HepG2 (cell line): ENCODE measurements at regions not wholly inside any gene's neighbourhood (a gene's known extent, or its start where the extent isn't known, plus 50 kb on each side); places are given as distances from the start of the nearest gene placed in this dataset.

ENCODE experiments used
- CTCF ChIP-seq: sonication (generic); formaldehyde crosslinking; IDR thresholded peaks from 2 replicates; pipeline ENCODE4 v1.5.0; 2020; ENCODE audit warnings: mild to moderate bottlenecking, missing genetic modification reagents, moderate library complexity
- DR1 ChIP-seq: sonication (generic); formaldehyde crosslinking; IDR thresholded peaks from 2 replicates; pipeline ENCODE4 v1.8.0; 2021; ENCODE audit warnings: mild to moderate bottlenecking, missing genetic modification reagents, inconsistent platforms
- ELF4 ChIP-seq: sonication (generic); formaldehyde crosslinking; IDR thresholded peaks from 2 replicates; pipeline ENCODE4 v1.5.0; 2020; ENCODE audit warnings: missing genetic modification reagents, mild to moderate bottlenecking, moderate library complexity, borderline replicate concordance
- FOXK1 ChIP-seq: sonication (generic); formaldehyde crosslinking; IDR thresholded peaks from 2 replicates; pipeline ENCODE4 v1.4.0; 2020; ENCODE audit warnings: low read depth, missing genetic modification reagents, borderline replicate concordance
- ZNF558 ChIP-seq: sonication (generic); formaldehyde crosslinking; IDR thresholded peaks from 2 replicates; pipeline ENCODE4 v1.9.0; 2022; ENCODE audit warnings: mild to moderate bottlenecking, missing genetic modification reagents, borderline replicate concordance
- ZNF879 ChIP-seq: sonication (generic); formaldehyde crosslinking; IDR thresholded peaks from 2 replicates; pipeline ENCODE4 v1.8.1; 2023; ENCODE audit warnings: missing genetic modification reagents

DNA sequence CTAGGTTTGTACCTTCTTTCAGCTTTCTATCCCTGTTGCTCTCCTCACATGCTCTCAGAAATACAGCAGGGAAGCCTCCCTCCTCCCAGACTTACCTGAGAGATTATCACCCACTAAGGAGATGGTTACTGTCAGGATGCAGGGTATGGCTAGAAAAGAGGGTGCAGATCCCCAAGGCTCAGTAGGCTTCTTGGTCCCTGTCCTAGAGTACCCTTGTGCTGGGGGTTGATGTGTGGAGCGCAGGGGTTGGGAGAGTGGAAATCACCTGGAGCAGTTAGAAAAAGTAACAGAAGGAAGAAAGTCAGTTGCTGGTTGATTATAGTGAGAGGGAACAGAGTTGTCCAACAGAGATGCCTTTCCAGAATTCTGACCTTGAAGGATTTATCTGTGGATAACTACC is 80.2 kb downstream of the CNGA2 start:
- TF ChIP-seq ZNF879 (CRISPR knock-in tag) (no peak), FOXK1 (no peak), CTCF (CRISPR knock-in tag) (no peak), ELF4 (CRISPR knock-in tag) (no peak), ZNF558 (no peak), DR1 (no peak)
